ENCODE measurements at regions not wholly inside any gene's neighbourhood (a gene's known extent, or its start where the extent isn't known, plus 50 kb on each side); places are given as distances from the start of the nearest gene placed in this dataset.

DNA sequence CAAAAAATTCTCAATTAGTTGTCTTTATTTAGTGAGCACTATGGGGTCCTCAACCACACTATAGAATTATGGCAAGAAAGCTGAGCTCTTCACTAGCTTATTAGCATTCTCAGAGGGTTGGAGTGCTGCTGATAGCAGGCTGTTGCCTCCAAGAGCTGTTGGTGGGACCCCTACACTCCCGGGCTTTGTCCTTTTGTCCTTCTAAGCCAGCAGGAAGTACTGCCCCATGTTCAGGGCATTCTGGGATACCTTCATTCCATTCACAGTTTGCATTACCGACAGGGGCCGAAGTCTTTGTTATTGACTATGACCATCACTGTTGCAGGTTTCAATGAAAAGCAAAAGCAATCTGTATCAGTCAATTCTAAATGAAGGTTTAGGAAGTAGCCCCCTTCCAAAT lies 89.5 kb upstream of the OTX2 start:
- no peak for DNase-seq

DNA sequence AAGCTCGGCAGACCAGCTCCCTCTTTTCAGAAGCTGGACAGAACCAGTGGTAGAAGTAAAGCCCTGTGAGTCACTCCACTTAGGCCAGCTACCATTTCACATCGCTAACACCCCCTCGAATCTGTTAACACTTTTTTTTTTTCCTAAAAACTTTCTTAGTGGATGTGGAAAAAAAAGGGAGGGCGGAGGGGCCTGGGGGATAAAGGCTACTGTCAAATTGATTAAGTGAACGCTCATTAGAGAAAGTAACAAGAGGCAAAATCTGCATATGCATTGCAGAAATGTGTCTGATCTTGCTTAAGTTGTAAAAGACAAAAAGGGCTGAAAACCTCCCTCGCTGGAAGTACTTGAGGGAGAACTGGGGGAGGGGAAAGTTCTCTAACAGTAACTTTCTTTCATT lies 86.6 kb upstream of the OTX2 start:
- DNase-seq, result no peak

DNA sequence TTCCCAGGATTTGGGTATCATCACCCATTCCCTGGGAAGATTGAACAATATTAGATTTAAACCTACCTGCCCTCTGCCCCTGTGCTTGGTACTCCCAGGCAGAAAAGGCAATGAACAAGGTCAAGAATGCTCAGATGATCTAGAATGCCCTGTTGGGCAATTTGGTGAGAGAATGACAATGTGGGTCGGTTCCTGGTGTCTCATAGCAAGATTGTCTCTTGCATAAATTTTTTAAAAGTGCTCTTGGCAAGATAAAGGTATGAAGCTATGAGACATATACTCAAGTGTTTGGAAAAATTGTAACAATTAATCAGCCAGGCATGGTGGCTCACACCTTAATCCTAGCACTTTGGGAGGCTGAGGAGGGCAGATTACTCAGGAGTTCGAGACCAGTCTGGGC lies 86.0 kb upstream of the OTX2 start:
- DNase-seq, result no peak

DNA sequence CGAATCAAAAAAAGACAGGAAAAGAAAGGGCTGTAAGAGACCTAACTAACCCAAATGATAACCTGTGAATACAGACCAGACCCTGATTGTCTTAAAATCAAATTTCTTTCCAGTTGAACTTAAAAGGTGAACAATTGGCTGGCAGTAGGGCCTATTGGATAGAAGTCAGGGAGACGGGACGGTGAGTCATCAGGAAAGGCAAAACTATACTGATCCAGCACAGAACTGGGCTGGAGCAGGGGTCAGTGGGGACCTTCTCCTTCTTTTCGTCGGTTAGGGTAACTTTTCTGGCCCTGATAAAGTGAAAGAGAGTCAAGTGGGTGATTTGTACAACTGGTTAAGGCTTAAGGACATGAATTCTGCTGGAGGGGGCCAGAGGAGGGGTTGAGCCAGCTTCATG lies 84.9 kb upstream of the OTX2 start:
- DNase-seq, result no peak

DNA sequence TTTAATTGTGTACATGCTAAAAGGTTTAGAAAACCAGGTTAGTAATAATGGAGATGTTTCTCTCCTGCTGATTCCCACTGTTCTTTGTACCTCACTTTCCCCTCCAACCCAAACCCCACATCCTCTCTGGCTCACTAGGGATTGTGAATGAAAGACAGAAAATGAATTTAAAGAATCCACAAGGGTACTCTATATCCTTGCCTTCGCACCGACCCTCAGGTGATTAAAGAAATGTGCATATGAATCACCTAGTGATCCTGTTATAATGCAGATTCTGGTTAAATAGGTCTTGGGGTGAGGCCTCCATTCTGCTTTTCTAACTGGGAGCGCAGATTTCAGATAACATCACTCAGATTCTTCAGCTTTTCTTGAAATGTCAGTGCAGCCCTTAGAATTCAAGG lies 84.3 kb upstream of the OTX2 start:
- no peak for DNase-seq

DNA sequence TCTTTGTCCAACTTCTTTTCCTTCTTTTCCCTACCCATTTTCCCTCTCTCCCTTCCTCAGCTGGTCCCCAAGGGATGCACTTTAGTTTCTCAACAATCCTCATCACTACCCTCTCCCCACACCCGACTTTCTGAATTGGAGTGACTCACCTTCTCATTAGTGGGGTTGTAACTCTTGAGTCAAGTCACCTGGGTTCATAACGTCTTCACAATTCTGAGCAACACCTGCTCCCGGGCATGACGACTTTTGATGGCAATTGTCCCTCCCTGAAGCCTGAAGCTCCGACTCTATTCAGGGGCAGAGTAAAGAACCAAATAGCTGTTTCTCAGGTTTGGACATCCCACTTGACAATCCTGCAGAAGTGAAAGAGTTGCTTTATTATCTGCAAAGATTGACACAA lies 82.7 kb upstream of the OTX2 start:
- DNase-seq, result no peak

DNA sequence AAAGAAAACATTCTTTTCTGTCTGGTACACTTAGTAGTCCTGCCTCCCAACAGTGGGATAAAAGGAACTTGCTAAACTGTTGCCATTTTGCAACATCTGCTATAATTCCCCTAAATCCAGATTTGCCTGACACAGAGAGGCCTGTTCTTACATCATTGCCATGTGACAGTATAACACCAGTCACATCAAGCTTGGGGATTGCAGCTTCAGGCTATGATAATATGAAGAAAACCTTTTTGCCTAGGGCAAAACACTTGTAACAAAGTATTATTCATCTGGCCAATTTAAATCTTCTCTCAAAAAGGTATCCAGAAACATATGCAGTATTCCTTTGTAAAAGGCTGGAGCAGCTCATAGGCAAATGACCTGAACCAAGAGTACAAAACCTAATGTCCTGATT lies 80.9 kb upstream of the OTX2 start:
- no peak for DNase-seq

DNA sequence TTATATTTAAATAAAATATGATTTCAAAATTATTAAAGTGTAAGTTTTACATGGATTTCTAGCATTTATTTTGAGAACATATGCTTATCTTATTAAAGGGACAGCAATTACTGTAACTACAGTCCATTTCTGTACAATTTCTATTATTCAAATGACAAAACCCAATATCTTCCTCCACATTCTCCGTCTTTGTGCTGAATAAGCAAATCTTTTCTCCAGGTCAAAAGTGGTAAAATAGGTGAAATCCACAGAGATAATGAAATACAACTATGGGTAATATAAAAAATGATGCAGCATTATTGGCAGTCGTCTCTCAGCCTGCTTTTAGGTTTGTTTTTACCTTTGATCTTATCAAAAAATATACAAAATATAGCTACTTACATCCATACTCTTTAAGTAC lies 79.4 kb upstream of the OTX2 start:
- no peak for DNase-seq

DNA sequence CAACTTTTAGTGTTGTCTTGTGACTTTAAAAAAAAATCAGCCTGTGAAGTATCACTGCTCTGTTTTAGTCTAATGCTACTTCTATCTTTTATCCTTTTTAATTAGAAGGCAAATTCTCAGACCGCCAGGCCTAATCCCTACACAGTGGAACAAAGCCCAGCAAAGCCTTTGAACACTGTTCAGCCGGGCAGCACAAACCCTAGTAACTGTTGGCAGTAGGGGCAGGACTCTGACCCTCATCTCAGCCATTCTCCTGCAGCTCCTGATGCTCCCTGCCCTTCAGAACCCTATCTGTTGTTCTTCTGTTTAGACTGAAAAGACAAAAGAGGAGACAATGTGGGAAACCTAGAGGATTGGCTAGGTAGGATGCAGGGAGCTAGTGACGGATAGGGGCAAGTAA lies 78.0 kb upstream of the OTX2 start:
- DNase-seq, result no peak

DNA sequence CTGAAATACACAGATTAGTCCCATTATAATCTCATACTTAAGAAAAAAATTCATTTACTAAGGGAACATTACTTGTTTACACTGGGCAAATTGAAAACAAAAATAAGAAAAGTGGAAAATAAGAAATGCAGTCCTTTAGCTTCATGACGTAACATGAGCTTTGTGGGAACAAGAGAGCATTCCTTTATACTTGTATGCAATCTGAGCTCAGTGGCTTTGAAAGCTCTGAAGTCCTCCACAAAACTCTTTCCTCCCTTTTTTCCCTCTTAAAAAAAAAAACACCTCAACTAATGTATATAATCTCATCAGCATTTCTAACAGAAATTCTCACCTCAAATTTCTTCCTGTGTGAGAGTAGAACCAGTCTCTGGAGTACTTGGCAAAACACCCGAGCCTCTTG lies 76.9 kb upstream of the OTX2 start:
- no peak for DNase-seq

DNA sequence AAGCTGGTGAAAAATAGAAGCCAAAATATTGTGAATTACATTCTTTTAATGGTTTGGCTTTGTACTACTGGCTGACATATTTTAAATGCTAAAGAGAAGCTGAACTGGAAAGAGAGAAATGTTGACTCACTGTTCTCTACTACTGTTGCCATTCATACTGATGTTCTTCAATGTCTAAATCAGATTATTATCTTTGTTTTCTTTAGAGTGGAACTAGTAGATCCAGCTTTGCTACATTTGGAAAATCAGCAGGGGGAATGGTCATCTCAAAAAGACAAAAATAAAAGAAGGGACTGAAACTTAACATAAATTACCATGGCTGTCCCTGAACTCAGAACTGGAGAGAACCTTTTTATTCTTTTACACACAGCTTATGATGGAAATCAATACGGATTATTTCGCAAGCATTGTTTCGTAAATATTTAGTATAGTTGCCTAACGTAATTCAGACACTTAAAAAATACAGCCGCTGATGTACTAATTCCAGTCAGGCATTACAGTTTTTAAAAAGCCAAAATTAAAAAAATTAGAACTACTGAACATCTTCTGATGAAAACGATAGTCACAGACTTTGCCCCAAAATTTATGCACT lies 76.3 kb upstream of the OTX2 start:
- no peak for DNase-seq

DNA sequence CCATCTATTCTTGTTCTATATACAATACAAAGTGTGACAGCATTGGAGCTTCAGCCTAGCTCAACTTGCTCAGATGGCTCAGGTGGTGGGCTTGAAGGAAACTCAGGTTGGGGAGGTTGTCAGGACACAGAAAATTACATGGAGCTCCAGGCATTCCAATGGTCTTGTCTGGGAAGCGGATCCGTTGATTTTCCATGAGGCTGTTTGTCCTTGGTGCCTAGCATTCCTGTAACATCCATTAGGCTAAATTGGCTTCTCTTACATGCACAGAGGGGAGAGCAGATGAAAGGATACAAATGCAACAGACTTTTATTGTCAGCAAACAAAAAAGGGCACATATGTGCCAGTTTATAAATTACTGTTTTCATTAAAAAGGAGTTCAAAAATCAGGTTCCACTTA lies 75.5 kb upstream of the OTX2 start:
- no peak for DNase-seq

DNA sequence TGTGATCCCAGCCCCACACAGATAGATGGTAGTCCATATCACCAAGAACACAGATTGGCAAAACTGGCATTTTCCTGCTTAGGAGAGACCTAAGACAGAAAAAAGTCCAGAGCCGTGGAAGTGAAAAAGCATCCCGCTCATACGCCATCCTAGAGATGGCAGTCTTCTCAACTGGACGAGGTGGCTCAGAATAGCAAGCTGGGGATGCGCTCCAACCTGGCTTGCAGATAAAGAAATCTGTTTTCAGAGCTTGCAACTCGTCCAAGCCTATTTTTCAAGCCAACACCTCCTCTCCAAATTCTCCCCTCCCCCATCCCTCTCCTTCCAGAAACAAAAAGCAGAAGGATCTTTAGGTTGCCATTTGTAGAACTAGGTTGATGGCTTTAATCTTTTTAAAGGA lies 74.3 kb upstream of the OTX2 start:
- no peak for DNase-seq

DNA sequence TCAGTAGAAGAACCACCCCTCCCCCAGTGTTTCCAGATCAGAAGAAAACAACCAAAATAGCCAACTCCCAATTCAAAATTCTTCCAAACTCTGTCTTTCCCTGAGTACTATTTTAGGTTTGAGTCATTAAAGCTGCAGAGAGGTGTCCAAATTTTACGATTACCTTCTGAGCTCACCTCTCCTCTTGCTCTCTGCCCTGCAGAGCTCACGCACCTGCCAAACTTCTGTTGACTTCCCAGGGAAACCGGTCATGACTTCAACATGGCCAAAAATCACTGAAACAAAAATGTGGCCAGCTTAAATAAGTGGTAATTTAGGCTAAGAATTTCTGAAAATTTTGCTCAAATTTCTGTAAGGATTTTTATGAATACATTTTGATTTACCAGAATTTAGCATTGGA lies 70.9 kb upstream of the OTX2 start:
- no peak for DNase-seq

DNA sequence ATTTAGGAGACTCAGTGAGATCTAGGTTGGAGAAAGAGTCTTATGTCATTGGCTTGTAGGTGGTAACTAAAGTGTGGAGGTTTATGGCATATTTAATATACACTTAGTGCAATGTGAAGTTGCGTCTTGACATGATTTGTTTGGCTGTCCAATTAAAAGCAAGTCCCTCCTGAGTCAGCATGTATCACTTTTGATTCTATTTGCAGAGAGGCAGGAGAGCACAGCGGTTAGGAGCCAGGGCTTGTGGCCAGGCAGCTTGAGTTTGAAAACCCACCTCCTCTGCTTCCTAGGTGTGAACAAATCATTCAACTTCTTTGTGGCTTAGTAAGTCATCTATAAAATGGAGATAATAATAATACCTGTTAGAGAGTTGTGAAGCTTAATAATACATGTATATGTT lies 68.5 kb upstream of the OTX2 start:
- no peak for DNase-seq

DNA sequence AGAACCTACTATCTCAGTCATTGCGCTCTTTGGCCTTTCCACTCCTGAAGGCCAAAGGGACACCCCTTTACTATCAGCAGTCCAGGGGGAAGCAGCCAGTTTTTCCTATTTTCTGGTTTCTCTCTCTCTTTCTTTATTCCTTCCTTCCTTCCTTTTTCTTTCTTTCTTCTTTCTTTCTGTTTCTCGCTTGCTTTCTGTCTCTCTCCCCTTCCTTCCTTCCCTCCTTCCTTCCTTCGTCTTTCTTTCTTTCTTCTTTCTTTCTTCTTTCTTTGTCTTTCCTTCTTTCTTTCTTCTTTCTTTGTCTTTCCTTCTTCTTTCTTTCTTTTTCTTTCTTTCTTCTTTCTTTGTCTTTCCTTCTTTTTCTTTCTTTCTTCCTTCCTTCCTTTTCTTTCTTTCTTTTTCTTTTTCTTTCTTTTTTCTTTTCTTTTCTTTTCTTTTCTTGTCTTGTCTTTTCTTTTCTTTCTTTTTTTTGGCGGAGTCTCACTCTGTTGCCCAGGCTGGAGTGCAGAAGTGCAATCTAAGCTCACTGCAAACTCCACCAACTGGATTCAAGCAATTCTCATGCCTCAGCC lies 64.9 kb upstream of the OTX2 start:
- DNase-seq, result no peak

DNA sequence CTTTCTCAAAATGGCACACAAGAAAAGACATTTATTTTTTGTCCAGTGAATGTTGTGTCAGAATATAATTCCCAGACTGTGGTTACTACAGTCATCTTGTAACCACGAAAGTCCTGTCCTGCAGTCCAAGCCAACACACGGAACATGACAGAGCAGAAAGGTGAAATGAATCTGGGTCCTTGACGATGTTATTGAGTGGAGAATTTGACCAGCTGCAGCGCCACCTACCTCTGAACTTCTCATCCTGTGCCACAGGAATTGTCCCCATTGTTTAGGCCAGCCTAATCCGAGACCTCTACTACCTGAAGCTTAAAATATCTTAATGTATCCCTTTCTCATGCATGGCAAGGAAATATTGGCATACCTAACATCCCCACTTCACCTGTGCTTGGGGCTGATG lies 64.1 kb upstream of the OTX2 start:
- DNase-seq, result peak; percentile 1

DNA sequence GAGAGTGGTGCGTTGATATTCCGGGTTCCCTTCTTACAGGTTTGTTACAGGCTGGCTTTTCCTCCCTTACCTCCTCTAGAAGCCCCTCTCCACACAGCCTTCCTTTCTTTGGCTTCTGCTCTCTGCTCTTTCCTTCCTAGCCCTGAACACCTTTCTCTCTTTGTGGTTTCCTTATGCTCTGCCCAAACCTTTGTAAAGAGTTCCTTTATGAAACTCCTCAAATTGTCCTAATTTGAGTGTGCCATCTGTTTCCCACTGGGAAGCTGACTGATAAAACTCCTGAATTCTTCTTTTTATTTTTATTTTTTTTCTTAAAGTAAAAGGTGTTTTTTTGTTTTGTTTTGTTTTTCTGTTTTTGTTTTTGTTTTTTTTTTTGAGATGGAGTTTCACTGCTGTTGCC lies 60.1 kb upstream of the OTX2 start:
- no peak for DNase-seq

DNA sequence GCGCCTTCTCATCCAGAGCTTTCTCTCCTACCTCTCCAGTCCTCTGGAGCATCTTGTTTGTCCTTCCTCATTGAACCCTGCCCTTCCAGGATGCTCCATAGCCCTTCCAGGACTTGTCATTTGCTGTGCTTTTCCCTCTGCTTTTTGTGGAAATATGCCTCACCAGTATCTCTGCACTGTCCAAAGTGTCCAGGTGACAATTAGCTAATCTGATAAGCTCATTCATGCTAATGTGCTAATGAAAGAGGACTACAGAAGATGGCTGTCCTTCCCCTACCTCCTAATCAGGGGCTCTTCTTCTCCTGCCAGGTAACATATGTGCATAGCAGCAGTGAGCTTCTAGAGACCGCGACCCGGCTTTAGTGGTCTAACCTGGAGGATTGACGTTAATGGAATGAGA lies 58.4 kb upstream of the OTX2 start:
- no peak for DNase-seq

DNA sequence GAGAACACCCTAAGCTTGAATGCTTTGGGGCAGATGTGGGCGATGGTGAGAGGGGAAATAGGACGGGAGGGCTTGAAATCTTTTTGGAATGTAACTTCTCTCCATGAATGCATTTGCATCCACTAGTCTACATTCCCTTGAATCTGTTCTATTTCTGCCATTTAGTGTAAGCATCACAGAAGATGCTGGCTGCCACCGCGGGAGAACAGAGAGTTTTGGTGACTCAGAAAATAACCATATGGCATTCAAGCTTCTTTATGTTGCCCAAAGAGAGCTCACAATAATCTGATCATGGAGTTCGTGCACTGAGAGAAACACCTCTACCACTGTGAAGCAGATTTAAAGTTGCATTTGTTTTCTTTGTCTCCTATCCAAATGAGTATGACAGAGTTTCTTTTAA lies 52.6 kb upstream of the OTX2 start:
- no peak for DNase-seq

DNA sequence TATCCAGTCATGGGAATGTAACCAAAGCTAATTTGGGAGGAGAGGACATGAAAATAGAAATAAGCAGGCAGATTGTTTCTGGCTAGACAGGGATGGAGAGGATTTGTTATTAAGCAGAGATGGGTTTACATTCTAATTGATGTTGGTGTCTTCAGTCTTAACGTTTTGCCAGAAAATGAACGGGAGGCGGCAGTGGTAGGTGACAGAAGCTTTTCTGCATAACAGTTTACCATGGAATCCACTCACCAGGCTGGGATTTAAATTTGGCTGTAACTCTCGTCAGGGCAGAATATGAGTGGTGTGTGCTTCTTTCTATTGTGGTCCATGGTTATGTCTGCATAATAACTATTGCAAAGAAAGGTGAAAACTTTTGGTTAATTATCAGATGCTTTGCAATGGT lies 50.2 kb upstream of the OTX2 start:
- DNase-seq, result no peak

Data from activated CD4-positive, alpha-beta T cell treated with anti-CD3 and anti-CD28 coated beads, Interleukin-10, Interleukin-2, amounts not matched to agents 100 ng/mL and 50 ng/mL, durations not matched to agents 16 hours and 8 hours (primary cell).